ENCODE measurements at regions not wholly inside any gene's neighbourhood (a gene's known extent, or its start where the extent isn't known, plus 50 kb on each side); places are given as distances from the start of the nearest gene placed in this dataset.

- no peak for DNase-seq (ENCODE audit: extremely low read depth, low read depth)
- TF ChIP-seq CTCF (IDR thresholded peaks at IDR 0.05; ENCODE audit: low read depth, low read length) = no peak
Observed at GRCh38 chr1:4962836-4963235, 308.4 kb downstream of the AJAP1 start.

- DNase-seq (ENCODE audit: extremely low read depth, low read depth) = no peak
- TF ChIP-seq CTCF (IDR thresholded peaks at IDR 0.05; ENCODE audit: low read depth, low read length) = no peak
Observed at GRCh38 chr1:4961935-4962645, 307.7 kb downstream of the AJAP1 start.

- no peak for DNase-seq (ENCODE audit: extremely low read depth, low read depth)
- no peak for TF ChIP-seq CTCF (IDR thresholded peaks at IDR 0.05; ENCODE audit: low read depth, low read length)
Observed at GRCh38 chr1:4960782-4961475, 306.5 kb downstream of the AJAP1 start.

GRCh38 chr1:4960336-4960735, 305.9 kb downstream of the AJAP1 start:
- DNase-seq (ENCODE audit: extremely low read depth, low read depth) = no peak
- no peak for TF ChIP-seq CTCF (IDR thresholded peaks at IDR 0.05; ENCODE audit: low read depth, low read length)

- no peak for DNase-seq (ENCODE audit: extremely low read depth, low read depth)
Observed at GRCh38 chr1:4959216-4959615, 304.8 kb downstream of the AJAP1 start.

GRCh38 chr1:4957027-4957426, 302.6 kb downstream of the AJAP1 start:
- DNase-seq (ENCODE audit: extremely low read depth, low read depth) = no peak
- TF ChIP-seq CTCF (IDR thresholded peaks at IDR 0.05; ENCODE audit: low read depth, low read length) = no peak

More at GRCh38 chr1:4959216-4959615, 304.8 kb downstream of the AJAP1 start:
- no peak for TF ChIP-seq CTCF (IDR thresholded peaks at IDR 0.05; ENCODE audit: low read depth, low read length)

GRCh38 chr1:4954392-4954791, 300.0 kb downstream of the AJAP1 start:
- TF ChIP-seq CTCF (IDR thresholded peaks at IDR 0.05; ENCODE audit: low read depth, low read length) = no peak
- no peak for DNase-seq (ENCODE audit: extremely low read depth, low read depth)

Measured in AG09319 (cell line).